Ascending aorta (tissue), 2 donors: ENCODE measurements at regions not wholly inside any gene's neighbourhood (a gene's known extent, or its start where the extent isn't known, plus 50 kb on each side); places are given as distances from the start of the nearest gene placed in this dataset.

Experiments
- DNase-seq, 2 donors: peaks; one replicate each; pipeline ENCODE4 v3.0.0-alpha.2; 2019; ENCODE audit warnings: low spot score in 2 of 2
- H3K27ac ChIP-seq, 2 donors: fragments of 200-600 bp; sonication (generic); one replicate each; pipeline ENCODE4 v1.5.1; 2016 to 2017; ENCODE audit warnings: mild to moderate bottlenecking in 1 of 2
- H3K27me3 ChIP-seq: fragments of 200-600 bp; sonication (generic); one replicate; pipeline ENCODE4 v1.5.1; 2017
- H3K36me3 ChIP-seq, 2 donors: fragments of 200-600 bp; sonication (generic); one replicate each; pipeline ENCODE4 v1.5.1; 2016
- H3K4me1 ChIP-seq, 2 donors: fragments of 200-600 bp; sonication (generic); one replicate each; pipeline ENCODE4 v1.5.1; 2016 to 2017; ENCODE audit warnings: mild to moderate bottlenecking in 1 of 2
- H3K4me3 ChIP-seq, 2 donors: fragments of 200-600 bp; sonication (generic); one replicate each; pipeline ENCODE4 v1.5.1; 2016 to 2017; ENCODE audit warnings: mild to moderate bottlenecking in 1 of 2
- H3K9me3 ChIP-seq, 2 donors: fragments of 200-600 bp; sonication (generic); one replicate each; pipeline ENCODE4 v1.5.1; 2016
- CTCF ChIP-seq, 3 experiments: fragments of 200-600 bp in 2 of 3; fragments of 450-650 bp in 1 of 3; sonication (generic) in 2 of 3; IDR thresholded peaks; one replicate each; pipeline ENCODE4 v1.5.1; 2016 to 2019; ENCODE audit warnings: antibody characterized with exemption in 3 of 3, mild to moderate bottlenecking in 1 of 3, moderate library complexity in 1 of 3
- intact Hi-C: fragments of 100-400 bp; cut with DNase I; formaldehyde crosslinking; loops from one replicate; pipeline ENCODE4 v1.15.1; 2023

DNA sequence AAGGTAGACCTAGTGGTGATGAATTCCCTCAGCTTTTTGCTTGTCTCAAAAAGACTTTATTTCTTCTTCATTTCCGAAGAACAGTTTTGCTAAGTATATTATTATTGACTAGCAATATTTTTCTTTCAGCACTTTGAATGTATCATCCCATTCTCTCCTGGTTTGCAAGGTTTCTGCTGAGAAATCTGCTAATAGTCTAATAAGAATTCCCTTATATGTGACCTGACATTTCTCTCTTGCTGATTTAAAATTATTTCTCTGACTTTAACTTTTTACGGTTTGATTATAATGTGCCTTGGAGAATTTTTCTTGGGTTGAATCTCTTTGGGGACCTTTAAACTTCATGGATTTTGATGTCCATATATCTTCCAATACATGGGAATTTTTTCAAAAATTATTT is 628.3 kb upstream of the ADGRL2 start:
- DNase-seq, result no peak
- Histone ChIP-seq H3K4me3 (no peak overlapping the region), H3K4me1 (no peaks in the 10 kb centered on the region), H3K27ac (no peak overlapping the region), H3K36me3 (no peaks in the 10 kb centered on the region), H3K27me3 (no peaks in the 10 kb centered on the region), H3K9me3 (peaks cover 8 to 11% of the 10 kb centered on the region in 2 donors)
- intact Hi-C loops, result no loop called here
- no peak for TF ChIP-seq CTCF (IDR thresholded peaks at IDR 0.05)

DNA sequence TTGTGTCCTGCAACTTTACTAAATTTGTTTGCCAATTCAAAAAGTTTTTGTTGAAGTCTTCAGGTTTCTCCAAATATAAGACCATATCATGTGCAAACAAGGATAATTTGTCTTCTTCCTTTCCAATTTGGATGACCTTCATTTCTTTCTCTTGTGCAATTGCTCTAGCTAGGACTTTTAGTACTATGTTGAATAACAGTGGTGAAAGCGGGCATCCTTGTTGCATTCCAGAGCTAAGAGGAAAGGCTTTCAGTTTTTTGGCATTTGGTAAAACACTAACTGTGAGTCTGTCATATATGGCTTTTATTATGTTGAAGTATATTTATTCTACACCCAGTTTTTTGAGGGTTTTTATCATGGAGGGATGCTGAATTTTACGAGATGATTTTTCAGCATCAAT is 630.0 kb upstream of the ADGRL2 start:
- no peak for DNase-seq
- intact Hi-C loops, result no loop called here
- no peak for TF ChIP-seq CTCF (IDR thresholded peaks at IDR 0.05)
- peaks cover 8 to 11% of the 10 kb centered on the region in 2 donors for H3K9me3 ChIP-seq
- H3K4me1 ChIP-seq, result no peaks in the 10 kb centered on the region
- no peak overlapping the region for H3K27ac ChIP-seq
- no peak overlapping the region for H3K4me3 ChIP-seq
- no peaks in the 10 kb centered on the region for H3K27me3 ChIP-seq
- no peaks in the 10 kb centered on the region for H3K36me3 ChIP-seq

- DNase-seq, result no peak
- no peak overlapping the region for H3K4me3 ChIP-seq
- H3K27me3 ChIP-seq, result no peaks in the 10 kb centered on the region
- H3K27ac ChIP-seq, result no peak overlapping the region
- no peaks in the 10 kb centered on the region for H3K4me1 ChIP-seq
- H3K9me3 ChIP-seq, result no peaks in the 10 kb centered on the region
- intact Hi-C loops, result no loop called here
- no peaks in the 10 kb centered on the region for H3K36me3 ChIP-seq
- TF ChIP-seq CTCF (IDR thresholded peaks at IDR 0.05), result no peak
These were observed 634.8 kb upstream of the ADGRL2 start for GRCh38 chr1:81165963-81166362.

- H3K9me3 ChIP-seq, result no peaks in the 10 kb centered on the region
- H3K27me3 ChIP-seq, result no peaks in the 10 kb centered on the region
- no peak for DNase-seq
- H3K36me3 ChIP-seq, result no peaks in the 10 kb centered on the region
- H3K4me3 ChIP-seq, result no peak overlapping the region
- TF ChIP-seq CTCF (IDR thresholded peaks at IDR 0.05), result no peak
- intact Hi-C loops, result no loop called here
- no peaks in the 10 kb centered on the region for H3K4me1 ChIP-seq
- no peak overlapping the region for H3K27ac ChIP-seq
These were observed 640.0 kb upstream of the ADGRL2 start for GRCh38 chr1:81160696-81161095.

DNA sequence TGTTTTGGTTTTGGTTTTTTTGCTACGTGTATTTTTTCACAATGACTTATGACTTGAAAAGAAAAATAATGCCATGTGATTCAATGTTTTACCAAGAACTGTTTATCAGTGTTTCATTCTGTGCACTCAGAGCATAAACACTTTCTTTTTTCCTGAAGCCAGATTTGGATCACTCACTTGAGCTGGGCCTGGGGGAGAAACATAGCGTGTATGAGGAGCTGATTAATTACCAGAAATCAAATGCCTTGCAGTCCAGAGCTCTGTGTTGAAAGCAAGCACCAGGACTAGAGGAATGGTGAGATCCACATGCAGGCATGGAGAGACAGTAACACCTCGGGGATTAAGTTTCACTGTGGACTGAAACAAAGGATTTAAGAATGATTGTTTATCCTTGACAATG is 642.1 kb upstream of the ADGRL2 start:
- Histone ChIP-seq H3K27ac (no peak overlapping the region), H3K9me3 (no peaks in the 10 kb centered on the region), H3K27me3 (no peaks in the 10 kb centered on the region), H3K36me3 (no peaks in the 10 kb centered on the region), H3K4me1 (no peaks in the 10 kb centered on the region), H3K4me3 (no peak overlapping the region)
- no peak for TF ChIP-seq CTCF (IDR thresholded peaks at IDR 0.05)
- no peak for DNase-seq
- intact Hi-C loops, result no loop called here

DNA sequence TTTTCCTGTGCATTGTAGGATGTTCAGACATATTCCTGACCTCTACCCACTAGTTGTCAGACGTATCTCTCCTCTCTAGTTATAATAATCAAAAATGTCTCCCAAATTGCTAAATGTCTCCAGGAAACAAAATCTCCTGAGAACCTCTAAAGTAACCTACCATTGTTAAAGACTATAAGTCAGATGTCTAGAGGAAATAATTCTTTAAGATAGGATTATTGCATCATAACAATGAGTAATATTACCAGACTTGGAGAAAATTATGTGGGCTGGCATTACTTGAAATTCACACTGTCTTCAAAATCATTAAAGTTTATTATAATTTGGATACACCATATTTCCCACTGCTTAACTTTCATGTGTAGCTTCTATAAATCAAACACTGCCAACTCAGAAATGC is 643.0 kb upstream of the ADGRL2 start:
- DNase-seq, result no peak
- Histone ChIP-seq H3K27ac (no peak overlapping the region), H3K36me3 (no peaks in the 10 kb centered on the region), H3K27me3 (no peaks in the 10 kb centered on the region), H3K4me1 (no peaks in the 10 kb centered on the region), H3K4me3 (no peak overlapping the region), H3K9me3 (no peaks in the 10 kb centered on the region)
- intact Hi-C loops, result no loop called here
- no peak for TF ChIP-seq CTCF (IDR thresholded peaks at IDR 0.05)
